ENCODE measurements at regions not wholly inside any gene's neighbourhood (a gene's known extent, or its start where the extent isn't known, plus 50 kb on each side); places are given as distances from the start of the nearest gene placed in this dataset.

- TF ChIP-seq POLR2A (IDR thresholded peaks at IDR 0.05): no peak
- TF ChIP-seq, protein P1, sequence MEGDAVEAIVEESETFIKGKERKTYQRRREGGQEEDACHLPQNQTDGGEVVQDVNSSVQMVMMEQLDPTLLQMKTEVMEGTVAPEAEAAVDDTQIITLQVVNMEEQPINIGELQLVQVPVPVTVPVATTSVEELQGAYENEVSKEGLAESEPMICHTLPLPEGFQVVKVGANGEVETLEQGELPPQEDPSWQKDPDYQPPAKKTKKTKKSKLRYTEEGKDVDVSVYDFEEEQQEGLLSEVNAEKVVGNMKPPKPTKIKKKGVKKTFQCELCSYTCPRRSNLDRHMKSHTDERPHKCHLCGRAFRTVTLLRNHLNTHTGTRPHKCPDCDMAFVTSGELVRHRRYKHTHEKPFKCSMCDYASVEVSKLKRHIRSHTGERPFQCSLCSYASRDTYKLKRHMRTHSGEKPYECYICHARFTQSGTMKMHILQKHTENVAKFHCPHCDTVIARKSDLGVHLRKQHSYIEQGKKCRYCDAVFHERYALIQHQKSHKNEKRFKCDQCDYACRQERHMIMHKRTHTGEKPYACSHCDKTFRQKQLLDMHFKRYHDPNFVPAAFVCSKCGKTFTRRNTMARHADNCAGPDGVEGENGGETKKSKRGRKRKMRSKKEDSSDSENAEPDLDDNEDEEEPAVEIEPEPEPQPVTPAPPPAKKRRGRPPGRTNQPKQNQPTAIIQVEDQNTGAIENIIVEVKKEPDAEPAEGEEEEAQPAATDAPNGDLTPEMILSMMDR (IDR thresholded peaks at IDR 0.05): no peak
These were observed 665.0 kb downstream of the OTOL1 start for GRCh38 chr3:162161595-162161994.

Measured in body of pancreas (tissue), 4 donors.